ENCODE measurements at regions not wholly inside any gene's neighbourhood (a gene's known extent, or its start where the extent isn't known, plus 50 kb on each side); places are given as distances from the start of the nearest gene placed in this dataset.

- in situ Hi-C loops (cut with HindIII; ENCODE audit: low sequenced_read_pairs): loop anchor here (5.0 kb wide), 1 partner anchor 85 kb away; no protein-coding TSS in a partner anchor
Observed at GRCh38 chr3:187992609-187993008, 161.3 kb upstream of the LPP start.

GRCh38 chr3:187994221-187995042, 159.5 kb upstream of the LPP start:
- in situ Hi-C loops (cut with HindIII; ENCODE audit: low sequenced_read_pairs): loop anchor here (5.0 kb wide), 1 partner anchor 87 kb away; no protein-coding TSS in a partner anchor

- in situ Hi-C loops (cut with HindIII; ENCODE audit: low sequenced_read_pairs): no loop called here
Observed at GRCh38 chr3:187995043-187995400, 158.9 kb upstream of the LPP start.

- in situ Hi-C loops (cut with HindIII; ENCODE audit: low sequenced_read_pairs): no loop called here
Observed at GRCh38 chr3:187995667-187996066, 158.3 kb upstream of the LPP start.

- in situ Hi-C loops (cut with HindIII; ENCODE audit: low sequenced_read_pairs): no loop called here
Observed at GRCh38 chr3:187996609-187997008, 157.3 kb upstream of the LPP start.

- in situ Hi-C loops (cut with HindIII; ENCODE audit: low sequenced_read_pairs): no loop called here
Observed at GRCh38 chr3:187997490-187997889, 156.5 kb upstream of the LPP start.

- in situ Hi-C loops (cut with HindIII; ENCODE audit: low sequenced_read_pairs): no loop called here
Observed at GRCh38 chr3:187997946-187998561, 155.9 kb upstream of the LPP start.

- in situ Hi-C loops (cut with HindIII; ENCODE audit: low sequenced_read_pairs): no loop called here
Observed at GRCh38 chr3:187998611-187999010, 155.3 kb upstream of the LPP start.

GRCh38 chr3:187999821-188000220, 154.1 kb upstream of the LPP start:
- in situ Hi-C loops (cut with HindIII; ENCODE audit: low sequenced_read_pairs): no loop called here

- in situ Hi-C loops (cut with HindIII; ENCODE audit: low sequenced_read_pairs): no loop called here
Observed at GRCh38 chr3:188000361-188000861, 153.5 kb upstream of the LPP start.

- in situ Hi-C loops (cut with HindIII; ENCODE audit: low sequenced_read_pairs): no loop called here
Observed at GRCh38 chr3:188001093-188001492, 152.9 kb upstream of the LPP start.

- in situ Hi-C loops (cut with HindIII; ENCODE audit: low sequenced_read_pairs): no loop called here
Observed at GRCh38 chr3:188001926-188002325, 152.0 kb upstream of the LPP start.

- in situ Hi-C loops (cut with HindIII; ENCODE audit: low sequenced_read_pairs): no loop called here
Observed at GRCh38 chr3:188002626-188003138, 151.3 kb upstream of the LPP start.

- in situ Hi-C loops (cut with HindIII; ENCODE audit: low sequenced_read_pairs): no loop called here
Observed at GRCh38 chr3:188003188-188004171, 150.5 kb upstream of the LPP start.

- in situ Hi-C loops (cut with HindIII; ENCODE audit: low sequenced_read_pairs): no loop called here
Observed at GRCh38 chr3:188006726-188007393, 147.1 kb upstream of the LPP start.

GRCh38 chr3:188007897-188008296, 146.1 kb upstream of the LPP start:
- in situ Hi-C loops (cut with HindIII; ENCODE audit: low sequenced_read_pairs): no loop called here

- in situ Hi-C loops (cut with HindIII; ENCODE audit: low sequenced_read_pairs): no loop called here
Observed at GRCh38 chr3:188008582-188009213, 145.3 kb upstream of the LPP start.

- in situ Hi-C loops (cut with HindIII; ENCODE audit: low sequenced_read_pairs): no loop called here
Observed at GRCh38 chr3:188010478-188010877, 143.5 kb upstream of the LPP start.

- in situ Hi-C loops (cut with HindIII; ENCODE audit: low sequenced_read_pairs): no loop called here
Observed at GRCh38 chr3:188019727-188020126, 134.2 kb upstream of the LPP start.

GRCh38 chr3:188021041-188021440, 132.9 kb upstream of the LPP start:
- in situ Hi-C loops (cut with HindIII; ENCODE audit: low sequenced_read_pairs): no loop called here
